ENCODE measurements at regions not wholly inside any gene's neighbourhood (a gene's known extent, or its start where the extent isn't known, plus 50 kb on each side); places are given as distances from the start of the nearest gene placed in this dataset.

GRCh38 chr1:81484284-81484683 is 316.4 kb upstream of the ADGRL2 start:
- no peak for DNase-seq (ENCODE audit: low spot score)

- DNase-seq (ENCODE audit: low spot score), result no peak
Measured at GRCh38 chr1:81478219-81478618, 322.5 kb upstream of the ADGRL2 start.

- DNase-seq (ENCODE audit: low spot score), result no peak
Measured at GRCh38 chr1:81477710-81478109, 323.0 kb upstream of the ADGRL2 start.

- no peak for DNase-seq (ENCODE audit: low spot score)
Measured at GRCh38 chr1:81472387-81472786, 328.3 kb upstream of the ADGRL2 start.

GRCh38 chr1:81471255-81471654 is 329.5 kb upstream of the ADGRL2 start:
- DNase-seq (ENCODE audit: low spot score), result no peak

GRCh38 chr1:81470275-81470674 is 330.5 kb upstream of the ADGRL2 start:
- DNase-seq (ENCODE audit: low spot score), result no peak

- no peak for DNase-seq (ENCODE audit: low spot score)
Measured at GRCh38 chr1:81467383-81467782, 333.4 kb upstream of the ADGRL2 start.

- no peak for DNase-seq (ENCODE audit: low spot score)
Measured at GRCh38 chr1:81466961-81467360, 333.8 kb upstream of the ADGRL2 start.

GRCh38 chr1:81463936-81464837 is 336.5 kb upstream of the ADGRL2 start:
- no peak for DNase-seq (ENCODE audit: low spot score)

GRCh38 chr1:81459043-81459442 is 341.7 kb upstream of the ADGRL2 start:
- no peak for DNase-seq (ENCODE audit: low spot score)

- no peak for DNase-seq (ENCODE audit: low spot score)
Measured at GRCh38 chr1:81458186-81458585, 342.5 kb upstream of the ADGRL2 start.

- no peak for DNase-seq (ENCODE audit: low spot score)
Measured at GRCh38 chr1:81455481-81455880, 345.3 kb upstream of the ADGRL2 start.

- no peak for DNase-seq (ENCODE audit: low spot score)
Measured at GRCh38 chr1:81453971-81454370, 346.8 kb upstream of the ADGRL2 start.

- DNase-seq (ENCODE audit: low spot score), result no peak
Measured at GRCh38 chr1:81453367-81453703, 347.4 kb upstream of the ADGRL2 start.

- DNase-seq (ENCODE audit: low spot score), result no peak
Measured at GRCh38 chr1:81452693-81453366, 347.9 kb upstream of the ADGRL2 start.

- DNase-seq (ENCODE audit: low spot score), result no peak
Measured at GRCh38 chr1:81449786-81450185, 350.9 kb upstream of the ADGRL2 start.

GRCh38 chr1:81446000-81446669 is 354.6 kb upstream of the ADGRL2 start:
- DNase-seq (ENCODE audit: low spot score), result no peak

- no peak for DNase-seq (ENCODE audit: low spot score)
Measured at GRCh38 chr1:81443288-81443687, 357.4 kb upstream of the ADGRL2 start.

GRCh38 chr1:81439046-81439823 is 361.5 kb upstream of the ADGRL2 start:
- no peak for DNase-seq (ENCODE audit: low spot score)

- DNase-seq (ENCODE audit: low spot score), result no peak
Measured at GRCh38 chr1:81437649-81438048, 363.1 kb upstream of the ADGRL2 start.

- no peak for DNase-seq (ENCODE audit: low spot score)
Measured at GRCh38 chr1:81437213-81437612, 363.5 kb upstream of the ADGRL2 start.

- no peak for DNase-seq (ENCODE audit: low spot score)
Measured at GRCh38 chr1:81435175-81435574, 365.6 kb upstream of the ADGRL2 start.
